H9 (cell line): ENCODE measurements at regions not wholly inside any gene's neighbourhood (a gene's known extent, or its start where the extent isn't known, plus 50 kb on each side); places are given as distances from the start of the nearest gene placed in this dataset.

ENCODE experiments used
- DNase-seq: peaks from one replicate; pipeline ENCODE4 v3.0.0-alpha.2; 2017
- H2AFZ ChIP-seq: one replicate; pipeline ENCODE4 v1.6.1; 2013; ENCODE audit warnings: mild to moderate bottlenecking, low read length, control low read depth, moderate library complexity
- H2AK5ac ChIP-seq: 2 replicates; pipeline ENCODE4 v1.6.1; 2013; ENCODE audit warnings: low read length, control low read depth, mixed read lengths; ENCODE audit not compliant: insufficient read length
- H2BK120ac ChIP-seq: one replicate; pipeline ENCODE4 v1.6.1; 2013; ENCODE audit warnings: low read depth, mild to moderate bottlenecking, low read length, control low read depth, inconsistent platforms; ENCODE audit not compliant: poor library complexity, severe bottlenecking
- H2BK12ac ChIP-seq: 2 replicates; pipeline ENCODE4 v1.6.1; 2013; ENCODE audit warnings: low read length, control low read depth, mixed read lengths, low read depth; ENCODE audit not compliant: insufficient read length
- H2BK15ac ChIP-seq: 2 replicates; pipeline ENCODE4 v1.6.1; 2013; ENCODE audit warnings: low read depth, low read length, control low read depth
- H2BK20ac ChIP-seq: one replicate; pipeline ENCODE4 v1.6.1; 2013; ENCODE audit warnings: low read depth, mild to moderate bottlenecking, low read length, control low read depth, inconsistent platforms; ENCODE audit not compliant: poor library complexity, severe bottlenecking
- H2BK5ac ChIP-seq: 2 replicates; pipeline ENCODE4 v1.6.1; 2013; ENCODE audit warnings: low read length, control low read depth, mixed read lengths; ENCODE audit not compliant: insufficient read length
- H3K14ac ChIP-seq: 2 replicates; pipeline ENCODE4 v1.6.1; 2013; ENCODE audit warnings: low read length, control low read depth; ENCODE audit not compliant: insufficient read depth
- H3K18ac ChIP-seq: 2 replicates; pipeline ENCODE4 v1.6.1; 2013; ENCODE audit warnings: low read depth, mild to moderate bottlenecking, mixed read lengths, low read length, control low read depth; ENCODE audit not compliant: insufficient read length
- H3K23ac ChIP-seq: 2 replicates; pipeline ENCODE4 v1.6.1; 2013; ENCODE audit warnings: low read length, control low read depth, mixed read lengths, low read depth; ENCODE audit not compliant: insufficient read length
- H3K23me2 ChIP-seq: 2 replicates; pipeline ENCODE4 v1.6.1; 2013; ENCODE audit warnings: low read depth, mild to moderate bottlenecking, mixed read lengths, low read length, control low read depth; ENCODE audit not compliant: insufficient read length, poor library complexity, severe bottlenecking
- H3K27ac ChIP-seq: 2 replicates; pipeline ENCODE4 v1.5.1; 2013; ENCODE audit warnings: low read length, control low read depth, mixed read lengths, low read depth; ENCODE audit not compliant: insufficient read length
- H3K27me3 ChIP-seq: 2 replicates; pipeline ENCODE4 v1.6.1; 2013; ENCODE audit warnings: low read length, control low read depth, inconsistent platforms; ENCODE audit not compliant: insufficient read depth
- H3K4ac ChIP-seq: 2 replicates; pipeline ENCODE4 v1.6.1; 2013; ENCODE audit warnings: low read depth, mild to moderate bottlenecking, control low read depth, inconsistent platforms, low read length, moderate library complexity
- H3K4me1 ChIP-seq: 2 replicates; pipeline ENCODE4 v1.6.1; 2013; ENCODE audit warnings: low read length, control low read depth, inconsistent platforms; ENCODE audit not compliant: insufficient read depth
- H3K4me2 ChIP-seq: 2 replicates; pipeline ENCODE4 v1.6.1; 2013; ENCODE audit warnings: low read length, control low read depth, mixed read lengths; ENCODE audit not compliant: insufficient read length, insufficient read depth
- H3K56ac ChIP-seq: 2 replicates; pipeline ENCODE4 v1.6.1; 2013; ENCODE audit warnings: low read depth, mild to moderate bottlenecking, mixed read lengths, low read length, control low read depth; ENCODE audit not compliant: insufficient read length
- H3K79me1 ChIP-seq: 2 replicates; pipeline ENCODE4 v1.6.1; 2013; ENCODE audit warnings: low read depth, mild to moderate bottlenecking, moderate library complexity, low read length, control low read depth, inconsistent platforms; ENCODE audit not compliant: insufficient read depth, poor library complexity, severe bottlenecking
- H3K79me2 ChIP-seq: 2 replicates; pipeline ENCODE4 v1.6.1; 2013; ENCODE audit warnings: low read length, control low read depth, inconsistent platforms; ENCODE audit not compliant: insufficient read depth
- H3K9ac ChIP-seq: 2 replicates; pipeline ENCODE4 v1.6.1; 2013; ENCODE audit warnings: low read length, control low read depth, mixed read lengths; ENCODE audit not compliant: insufficient read length; ENCODE audit errors: extremely low read depth
- H3K9me3 ChIP-seq: one replicate; pipeline ENCODE4 v1.6.1; 2013; ENCODE audit warnings: low read depth, low read length, inconsistent platforms; ENCODE audit not compliant: control insufficient read depth
- H3T11ph ChIP-seq: one replicate; pipeline ENCODE4 v1.6.1; 2013; ENCODE audit warnings: mild to moderate bottlenecking, low read length, control low read depth, inconsistent platforms
- H4K20me1 ChIP-seq: one replicate; pipeline ENCODE4 v1.6.1; 2013; ENCODE audit not compliant: control insufficient read depth, insufficient read length, insufficient read depth
- H4K5ac ChIP-seq: 2 replicates; pipeline ENCODE4 v1.6.1; 2013; ENCODE audit warnings: low read depth, mild to moderate bottlenecking, mixed read lengths, low read length, control low read depth; ENCODE audit not compliant: insufficient read length
- H4K8ac ChIP-seq: replicated peaks from 2 replicates; pipeline ENCODE4 v1.6.1; 2013; ENCODE audit warnings: low read length, control low read depth, mixed read lengths, low read depth; ENCODE audit not compliant: insufficient read length
- H4K91ac ChIP-seq: 2 replicates; pipeline ENCODE4 v1.6.1; 2013; ENCODE audit warnings: low read depth, mild to moderate bottlenecking, moderate library complexity, mixed read lengths, low read length, control low read depth; ENCODE audit not compliant: insufficient read length
- H3K27ac Mint-ChIP-seq, 3 experiments: 2 replicates in 2 of 3; 3 replicates in 1 of 3; pipeline ENCODE4 v1.8.0; 2020 to 2021; ENCODE audit warnings: mixed read lengths in 3 of 3, mild to moderate bottlenecking in 1 of 3, moderate library complexity in 1 of 3
- H3K27me3 Mint-ChIP-seq: 2 replicates; pipeline ENCODE4 v1.8.0; 2021; ENCODE audit warnings: low read depth, mild to moderate bottlenecking, moderate library complexity, mixed read lengths
- H3K36me3 Mint-ChIP-seq, 3 experiments: 2 replicates in 2 of 3; 3 replicates in 1 of 3; pipeline ENCODE4 v1.8.0; 2020 to 2021; ENCODE audit warnings: low read depth in 3 of 3, mixed read lengths in 3 of 3; ENCODE audit not compliant: insufficient read depth in 1 of 3
- H3K4me1 Mint-ChIP-seq, 2 experiments: 2 replicates each; pipeline ENCODE4 v1.8.0; 2020; ENCODE audit warnings: mixed read lengths in 2 of 2
- H3K4me3 Mint-ChIP-seq, 2 experiments: 2 replicates in 1 of 2; 3 replicates in 1 of 2; pipeline ENCODE4 v1.8.0; 2020 to 2021; ENCODE audit warnings: mild to moderate bottlenecking in 2 of 2, mixed read lengths in 2 of 2, moderate library complexity in 1 of 2
- H3K9me3 Mint-ChIP-seq, 2 experiments: 2 replicates in 1 of 2; 3 replicates in 1 of 2; pipeline ENCODE4 v1.8.0; 2020; ENCODE audit warnings: mild to moderate bottlenecking in 2 of 2, mixed read lengths in 2 of 2, moderate library complexity in 1 of 2
- CTCF ChIP-seq: fragments of 200-600 bp; sonication (generic); conservative IDR thresholded peaks from 3 replicates; pipeline ENCODE4 v1.8.0; 2021; ENCODE audit warnings: antibody characterized with exemption, mild to moderate bottlenecking
- WGBS: extraction: QIAGEN DNeasy Blood & Tissue Kit; methylation state at CpG from one replicate; pipeline ENCODE4 v1.1.7; 2013; ENCODE audit warnings: missing lambda C conversion rate, low lambda C conversion rate, mixed read lengths; ENCODE audit not compliant: insufficient read length; ENCODE audit errors: extremely low coverage; 5-methylcytosine and 5-hydroxymethylcytosine counted together

- Histone ChIP-seq H3K14ac (no peak overlapping the region), H4K91ac (no peak overlapping the region), H2BK12ac (no peak overlapping the region), H3K9me3 (no peaks in the 10 kb centered on the region), H3K56ac (no peak overlapping the region), H2AK5ac (no peak overlapping the region), H2BK120ac (no peak overlapping the region), H3K9ac (no peak overlapping the region), H3K4me2 (no peak overlapping the region), H3K18ac (no peak overlapping the region), H2BK5ac (no peak overlapping the region), H3K79me2 (no peaks in the 10 kb centered on the region; the same call in 1 of the 2 replicates), H3K23me2 (no peaks in the 10 kb centered on the region), H2BK15ac (no peak overlapping the region), H3K4me1 (no peaks in the 10 kb centered on the region), H3T11ph (no peak overlapping the region), H3K79me1 (no peaks in the 10 kb centered on the region), H3K4ac (no peak overlapping the region), H4K8ac (no peak overlapping the region), H4K5ac (no peak overlapping the region), H3K27me3 (no peaks in the 10 kb centered on the region), H2AFZ (no peak overlapping the region), H2BK20ac (no peak overlapping the region), H4K20me1 (no peaks in the 10 kb centered on the region), H3K23ac (no peak overlapping the region), H3K27ac (no peak overlapping the region)
- WGBS: 100% methylated on average over 1 of the region's 15 CpGs
- DNase-seq: no peak
- Mint-ChIP-seq H3K27ac (no peak overlapping the region), H3K4me3 (no peak overlapping the region), H3K27me3 (peaks cover 25% of the 10 kb centered on the region), H3K4me1 (0 out of 4 replicates have a peak, but pooled peaks cover 0 to 3% of the 10 kb centered on the region in 2 experiments), H3K9me3 (peaks cover 5 to 6% of the 10 kb centered on the region in 2 experiments; a peak in 2 of 5 replicates), H3K36me3 (no peaks in the 10 kb centered on the region; a peak in 2 of 7 replicates)
- no peak for TF ChIP-seq CTCF
These were observed 105.1 kb upstream of the RPL38 start for GRCh38 chr17:74098136-74099024.
